Peyer's patch (tissue), 4 donors: ENCODE measurements at regions not wholly inside any gene's neighbourhood (a gene's known extent, or its start where the extent isn't known, plus 50 kb on each side); places are given as distances from the start of the nearest gene placed in this dataset.

ENCODE experiments used
- CTCF ChIP-seq, 6 experiments: fragments of 450-650 bp in 4 of 6; fragments of 200-600 bp in 2 of 6; sonication (generic) in 1 of 6; IDR thresholded peaks; one replicate each; pipeline ENCODE4 v1.5.1; 2017 to 2019; ENCODE audit warnings: antibody characterized with exemption in 6 of 6, mild to moderate bottlenecking in 3 of 6, moderate library complexity in 1 of 6
- POLR2A ChIP-seq, 2 donors: fragments of 450-650 bp; IDR thresholded peaks; one replicate each; pipeline ENCODE4 v1.5.1; 2017; ENCODE audit warnings: antibody characterized with exemption in 2 of 2, mild to moderate bottlenecking in 2 of 2, moderate library complexity in 2 of 2

GRCh38 chr14:97178781-97179180 is 381.6 kb downstream of the VRK1 start:
- TF ChIP-seq CTCF (IDR thresholded peaks at IDR 0.05) (no peak), POLR2A (IDR thresholded peaks at IDR 0.05) (no peak)
